ENCODE measurements at regions not wholly inside any gene's neighbourhood (a gene's known extent, or its start where the extent isn't known, plus 50 kb on each side); places are given as distances from the start of the nearest gene placed in this dataset.
A peak's percentile ranks its signal among the peaks of the same experiment; 100 is the strongest.

DNA sequence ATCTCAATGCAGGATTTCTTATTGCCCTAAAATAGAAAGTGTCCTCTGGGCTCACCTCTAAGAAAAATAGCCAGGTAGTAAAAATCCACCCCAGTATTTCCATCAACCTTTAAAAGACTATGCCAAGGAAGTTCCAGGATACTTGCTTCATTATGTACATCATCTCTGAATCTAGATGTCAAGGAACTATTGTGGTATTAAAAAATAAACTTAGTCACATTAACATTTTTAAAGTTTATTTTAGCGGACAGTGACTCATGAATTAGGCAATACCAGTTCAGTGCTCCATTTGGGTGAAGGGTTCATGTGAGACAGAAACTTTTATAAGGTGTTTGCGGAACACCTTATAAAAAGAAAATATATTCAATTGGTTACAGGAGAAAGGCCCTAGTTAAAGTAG lies 209.2 kb downstream of the ADAM29 start:
- DNase-seq, result no peak

GRCh38 chr4:175129797-175130196 lies 211.6 kb downstream of the ADAM29 start:
- no peak for DNase-seq

DNA sequence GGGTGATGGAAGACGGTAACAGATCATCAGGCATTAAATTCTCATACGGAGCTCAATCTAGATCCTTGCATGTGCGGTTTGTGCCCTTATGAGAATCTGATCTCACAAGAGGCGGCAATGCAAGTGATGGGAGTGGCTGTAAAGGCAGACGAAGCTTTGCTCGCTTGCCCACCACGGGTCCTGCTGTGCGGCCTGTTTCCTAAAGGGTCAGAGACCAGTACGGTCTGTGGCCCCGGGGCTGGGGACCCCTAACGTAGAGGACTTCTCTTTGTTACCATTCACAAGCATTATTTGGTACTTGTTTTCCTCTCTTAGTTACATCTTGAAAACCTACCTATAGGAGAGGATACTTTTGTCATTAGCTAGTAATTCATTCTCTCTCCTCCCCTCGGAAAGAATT lies 221.0 kb downstream of the ADAM29 start:
- DNase-seq, result no peak

DNA sequence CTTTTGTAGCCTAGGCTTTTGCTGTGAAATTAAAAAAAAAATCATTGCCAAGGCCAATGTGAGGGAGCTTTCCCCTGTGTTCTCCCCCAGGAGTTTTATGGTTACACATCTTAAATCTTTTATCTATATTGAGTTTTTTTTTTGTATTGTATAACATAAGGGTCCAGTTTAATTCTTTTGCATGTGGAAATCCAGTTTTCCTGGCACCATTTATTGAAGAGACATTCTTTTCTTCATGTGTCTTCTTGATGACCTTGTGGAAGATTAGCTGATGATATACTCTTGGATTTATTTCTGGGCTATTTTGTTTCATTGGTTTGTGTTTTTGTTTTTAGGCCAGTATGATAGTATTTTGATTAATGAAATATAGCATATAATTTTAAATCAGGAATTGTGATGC lies 225.0 kb downstream of the ADAM29 start:
- DNase-seq, result no peak

- DNase-seq, result no peak
Measured at GRCh38 chr4:175146799-175147198, 228.6 kb downstream of the ADAM29 start.

GRCh38 chr4:175147233-175147632 lies 229.1 kb downstream of the ADAM29 start:
- no peak for DNase-seq

GRCh38 chr4:175166020-175166419 lies 247.9 kb downstream of the ADAM29 start:
- no peak for DNase-seq

GRCh38 chr4:175176710-175177109 lies 258.6 kb downstream of the ADAM29 start:
- DNase-seq, result no peak

DNA sequence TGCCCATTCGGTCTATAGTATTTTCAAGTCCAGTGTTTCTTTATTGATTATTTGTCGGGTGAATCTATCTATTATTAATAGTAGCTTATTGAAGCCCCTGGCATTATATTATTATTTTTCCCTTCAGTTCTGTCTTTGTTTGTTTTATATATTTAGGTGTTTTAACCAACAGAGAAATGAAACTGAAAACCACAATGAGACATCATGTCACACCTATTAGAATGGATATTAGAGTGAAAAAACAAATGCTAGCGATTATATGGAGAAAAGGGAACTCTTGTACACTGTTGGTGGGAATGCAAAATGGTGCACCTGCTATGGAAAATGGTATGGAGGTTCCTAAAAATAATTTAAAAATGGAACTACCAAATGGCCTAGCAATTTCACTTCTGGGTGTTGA lies 272.5 kb downstream of the ADAM29 start:
- no peak for DNase-seq

DNA sequence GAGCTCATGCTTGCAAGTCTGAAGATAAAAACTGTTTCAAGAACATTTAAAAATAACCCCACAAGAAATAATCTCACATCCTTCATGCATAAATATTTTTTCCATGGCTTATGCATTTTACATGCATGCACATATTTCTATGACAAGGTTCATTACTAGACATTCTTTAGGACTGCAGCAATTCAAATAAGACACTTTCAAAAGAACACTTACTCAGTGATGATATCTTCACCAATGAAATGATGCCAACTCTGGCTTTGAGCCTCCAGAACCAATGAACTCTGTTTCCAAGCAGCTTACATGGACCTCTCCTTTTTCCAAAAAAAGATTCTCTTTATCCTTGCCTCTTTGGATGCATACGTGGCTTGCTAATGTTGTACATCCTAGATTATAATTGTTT lies 279.9 kb downstream of the ADAM29 start:
- no peak for DNase-seq

DNA sequence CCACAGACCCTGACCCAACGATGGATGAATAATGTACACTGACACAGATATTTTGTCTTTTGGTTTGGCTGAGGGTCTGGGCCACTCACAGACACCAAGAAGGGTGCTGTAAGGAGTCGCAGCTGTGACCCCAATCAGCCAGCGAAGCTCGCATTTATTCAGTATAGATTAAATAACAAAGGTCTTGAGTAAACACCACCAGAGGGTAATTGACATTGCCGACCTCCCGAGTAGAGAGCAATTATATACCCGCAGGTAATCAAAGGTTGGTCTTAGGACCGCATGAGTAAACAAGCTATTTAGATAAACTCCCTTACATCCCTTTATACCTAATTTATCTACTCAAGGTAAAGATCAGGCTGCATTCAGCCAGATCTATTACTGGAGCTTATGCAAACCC lies 297.1 kb downstream of the ADAM29 start:
- no peak for DNase-seq

- DNase-seq, result no peak
Measured at GRCh38 chr4:175215657-175216056, 297.5 kb downstream of the ADAM29 start.

- DNase-seq, result no peak
Measured at GRCh38 chr4:175229154-175229553, 311.0 kb downstream of the ADAM29 start.

GRCh38 chr4:175234162-175234561 lies 316.0 kb downstream of the ADAM29 start:
- no peak for DNase-seq

- no peak for DNase-seq
Measured at GRCh38 chr4:175238827-175239517, 320.8 kb downstream of the ADAM29 start.

DNA sequence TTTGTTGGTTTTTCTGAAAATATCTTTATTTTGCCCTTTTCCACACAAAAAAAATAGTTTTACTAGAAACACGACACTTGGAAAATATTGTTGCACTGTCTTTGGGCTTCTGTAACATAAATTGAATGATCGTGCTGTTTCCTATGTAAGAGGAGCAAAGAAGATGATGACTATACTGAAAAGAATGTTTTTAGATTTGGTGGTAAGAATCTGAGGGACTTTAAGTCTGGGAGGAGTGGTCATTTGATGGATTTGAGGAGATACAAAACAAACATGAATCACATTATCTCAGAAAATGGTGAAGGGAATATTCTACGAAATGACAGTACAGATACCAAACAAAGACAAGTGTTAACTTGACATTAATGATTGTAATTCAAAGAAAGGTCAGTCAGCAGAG lies 328.8 kb downstream of the ADAM29 start:
- no peak for DNase-seq

GRCh38 chr4:175252642-175253041 lies 334.5 kb downstream of the ADAM29 start:
- no peak for DNase-seq

- no peak for DNase-seq
Measured at GRCh38 chr4:175253184-175253902, 335.2 kb downstream of the ADAM29 start.

DNA sequence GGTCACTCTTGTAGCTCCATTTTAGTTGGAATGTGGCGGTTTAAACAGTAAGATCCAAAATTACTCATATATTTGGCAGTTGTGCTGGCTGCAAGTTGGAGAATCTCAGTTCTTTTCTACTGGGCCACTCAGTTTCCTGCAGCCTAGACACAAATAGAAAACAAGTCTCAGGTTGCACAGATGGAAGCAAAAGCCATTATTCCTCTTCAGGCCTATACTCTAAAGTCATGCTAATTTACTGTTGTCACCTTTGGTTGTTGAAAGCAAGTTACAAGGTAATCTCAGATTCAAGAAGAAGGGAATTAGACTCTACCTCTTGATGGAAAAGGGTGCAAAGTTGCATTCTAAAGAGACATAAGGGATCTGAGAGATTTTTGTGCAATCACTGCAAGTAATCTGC lies 345.4 kb downstream of the ADAM29 start:
- no peak for DNase-seq

DNA sequence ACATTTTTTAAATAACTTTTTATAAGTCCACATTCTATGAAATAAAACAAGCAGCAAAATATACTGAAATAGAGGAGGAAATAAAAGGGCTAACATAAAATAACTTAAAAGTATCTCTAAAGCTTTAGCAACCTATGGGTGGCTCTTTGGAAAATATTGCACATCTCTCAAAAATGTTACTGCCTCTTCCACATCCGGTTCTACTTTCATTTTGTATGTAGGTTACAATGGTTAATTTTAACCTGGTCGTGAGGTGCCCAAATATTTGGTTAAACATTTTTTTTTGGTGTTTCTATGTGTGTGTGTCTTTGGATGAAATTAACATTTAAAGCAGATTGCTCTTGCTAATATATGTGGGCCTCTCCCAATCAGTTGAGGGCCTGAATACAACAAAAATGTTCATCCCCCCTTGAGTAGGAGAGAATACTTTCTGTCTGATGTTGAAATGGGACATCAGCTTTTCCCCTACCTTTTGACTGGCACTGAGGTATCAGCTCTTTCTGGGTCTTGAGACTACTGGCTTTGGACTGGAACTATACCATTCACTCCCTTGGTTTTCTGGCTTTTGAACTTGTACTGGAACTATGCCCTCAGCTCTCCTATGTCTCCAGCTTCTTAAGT lies 353.0 kb downstream of the ADAM29 start:
- DNase-seq, result no peak

GRCh38 chr4:175273995-175274753 lies 356.0 kb downstream of the ADAM29 start:
- no peak for DNase-seq

- peak; percentile 37 for DNase-seq
Measured at GRCh38 chr4:175277816-175278215, 359.7 kb downstream of the ADAM29 start.

DNA sequence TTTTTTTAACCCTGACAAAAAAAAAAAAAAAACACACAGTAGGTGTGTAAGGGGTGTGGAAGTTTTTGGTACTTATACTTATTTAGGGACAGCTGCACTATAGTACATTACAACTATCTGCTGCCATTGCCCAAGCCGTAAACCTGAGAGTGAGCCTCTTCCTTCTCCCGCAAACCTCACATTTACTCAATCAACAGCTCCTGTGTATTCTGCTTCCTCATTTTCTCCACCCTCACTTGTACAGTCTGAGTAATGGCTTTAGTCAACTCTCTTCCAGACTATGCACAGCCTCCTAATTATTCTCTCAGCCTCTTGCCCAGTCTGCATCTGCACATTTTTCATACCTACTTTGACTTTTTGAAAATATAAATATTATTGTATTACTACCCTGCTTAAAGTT lies 362.0 kb downstream of the ADAM29 start:
- DNase-seq, result no peak

GRCh38 chr4:175281894-175282293 lies 363.7 kb downstream of the ADAM29 start:
- DNase-seq, result no peak

Measured in NCI-H748 treated with DMSO at 0.1 percent for 48 hours (cell line).